Activated CD8-positive, alpha-beta memory T cell treated with anti-CD3 and anti-CD28 coated beads, Interleukin-2, amount 50 U/mL, for 1 hour (primary cell): ENCODE measurements at regions not wholly inside any gene's neighbourhood (a gene's known extent, or its start where the extent isn't known, plus 50 kb on each side); places are given as distances from the start of the nearest gene placed in this dataset.
"Not testable (repeated sequence)": the region's sequence is repeated elsewhere in the genome, so short reads cannot be mapped to it uniquely, and the experiment has no call there.

ENCODE experiments used
- DNase-seq: peaks from one replicate; pipeline ENCODE4 v3.0.0-alpha.2; 2020; ENCODE audit errors: extremely low read depth

- DNase-seq = no peak
Measured at GRCh38 chr1:117754061-117754969, 148.5 kb downstream of the TENT5C start.

GRCh38 chr1:117757668-117758067 lies 151.8 kb downstream of the TENT5C start:
- DNase-seq = no peak

GRCh38 chr1:117758444-117759316 lies 152.8 kb downstream of the TENT5C start:
- peak; percentile 33 for DNase-seq

- DNase-seq = no peak
Measured at GRCh38 chr1:117759535-117759934, 153.7 kb downstream of the TENT5C start.

GRCh38 chr1:117760069-117760468 lies 154.2 kb downstream of the TENT5C start:
- no peak for DNase-seq

GRCh38 chr1:117760485-117760884 lies 154.6 kb downstream of the TENT5C start:
- DNase-seq = no peak

GRCh38 chr1:117767756-117768155 lies 161.7 kb downstream of the GDAP2 start:
- DNase-seq = not testable (repeated sequence)

GRCh38 chr1:117770981-117771531 lies 158.4 kb downstream of the GDAP2 start:
- DNase-seq = no peak

GRCh38 chr1:117779364-117779763 lies 150.1 kb downstream of the GDAP2 start:
- no peak for DNase-seq

- DNase-seq = no peak
Measured at GRCh38 chr1:117780687-117781475, 148.5 kb downstream of the GDAP2 start.

GRCh38 chr1:117782056-117782455 lies 147.4 kb downstream of the GDAP2 start:
- no peak for DNase-seq

- DNase-seq = no peak
Measured at GRCh38 chr1:117783606-117784396, 145.6 kb downstream of the GDAP2 start.

GRCh38 chr1:117788014-117788413 lies 141.4 kb downstream of the GDAP2 start:
- DNase-seq = no peak

GRCh38 chr1:117793413-117793812 lies 136.0 kb downstream of the GDAP2 start:
- DNase-seq = no peak

- DNase-seq = no peak
Measured at GRCh38 chr1:117794073-117794472, 135.3 kb downstream of the GDAP2 start.

GRCh38 chr1:117795190-117795589 lies 134.2 kb downstream of the GDAP2 start:
- no peak for DNase-seq

GRCh38 chr1:117795792-117796191 lies 133.6 kb downstream of the GDAP2 start:
- no peak for DNase-seq

- no peak for DNase-seq
Measured at GRCh38 chr1:117796226-117796625, 133.2 kb downstream of the GDAP2 start.

GRCh38 chr1:117798550-117798949 lies 130.9 kb downstream of the GDAP2 start:
- no peak for DNase-seq

GRCh38 chr1:117802531-117803257 lies 126.7 kb downstream of the GDAP2 start:
- DNase-seq = no peak
